ENCODE measurements at regions not wholly inside any gene's neighbourhood (a gene's known extent, or its start where the extent isn't known, plus 50 kb on each side); places are given as distances from the start of the nearest gene placed in this dataset.

DNA sequence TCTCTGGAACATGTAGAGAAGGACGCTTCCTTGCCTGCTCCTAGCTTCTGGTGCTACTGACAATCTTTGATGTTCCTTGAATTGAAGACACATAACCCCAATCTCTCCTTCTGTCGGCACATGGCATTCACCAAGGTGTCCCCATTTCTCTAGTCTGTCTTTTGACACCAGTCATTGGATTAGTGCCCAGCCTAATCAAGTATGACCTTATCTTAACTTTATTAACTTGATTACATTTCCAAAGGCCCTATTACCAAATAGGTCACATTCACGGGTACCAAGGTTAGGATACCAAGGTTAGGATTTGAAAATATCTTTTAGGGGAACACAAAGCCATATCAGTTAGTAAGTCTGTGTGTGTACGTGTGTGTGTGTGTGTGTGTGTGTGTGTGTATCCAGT, 377.9 kb downstream of the CMPK2 start:
- no peak for TF ChIP-seq RAD21 (IDR thresholded peaks at IDR 0.05; ENCODE audit: low read depth)
- TF ChIP-seq, protein P1, sequence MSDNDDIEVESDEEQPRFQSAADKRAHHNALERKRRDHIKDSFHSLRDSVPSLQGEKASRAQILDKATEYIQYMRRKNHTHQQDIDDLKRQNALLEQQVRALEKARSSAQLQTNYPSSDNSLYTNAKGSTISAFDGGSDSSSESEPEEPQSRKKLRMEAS (IDR thresholded peaks at IDR 0.05) = no peak
- TF ChIP-seq POLR2AphosphoS5 (IDR thresholded peaks at IDR 0.05; ENCODE audit: low read depth, low read length) = no peak
- TF ChIP-seq, protein P2, sequence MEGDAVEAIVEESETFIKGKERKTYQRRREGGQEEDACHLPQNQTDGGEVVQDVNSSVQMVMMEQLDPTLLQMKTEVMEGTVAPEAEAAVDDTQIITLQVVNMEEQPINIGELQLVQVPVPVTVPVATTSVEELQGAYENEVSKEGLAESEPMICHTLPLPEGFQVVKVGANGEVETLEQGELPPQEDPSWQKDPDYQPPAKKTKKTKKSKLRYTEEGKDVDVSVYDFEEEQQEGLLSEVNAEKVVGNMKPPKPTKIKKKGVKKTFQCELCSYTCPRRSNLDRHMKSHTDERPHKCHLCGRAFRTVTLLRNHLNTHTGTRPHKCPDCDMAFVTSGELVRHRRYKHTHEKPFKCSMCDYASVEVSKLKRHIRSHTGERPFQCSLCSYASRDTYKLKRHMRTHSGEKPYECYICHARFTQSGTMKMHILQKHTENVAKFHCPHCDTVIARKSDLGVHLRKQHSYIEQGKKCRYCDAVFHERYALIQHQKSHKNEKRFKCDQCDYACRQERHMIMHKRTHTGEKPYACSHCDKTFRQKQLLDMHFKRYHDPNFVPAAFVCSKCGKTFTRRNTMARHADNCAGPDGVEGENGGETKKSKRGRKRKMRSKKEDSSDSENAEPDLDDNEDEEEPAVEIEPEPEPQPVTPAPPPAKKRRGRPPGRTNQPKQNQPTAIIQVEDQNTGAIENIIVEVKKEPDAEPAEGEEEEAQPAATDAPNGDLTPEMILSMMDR (IDR thresholded peaks at IDR 0.05 in 2 of 3, conservative IDR thresholded peaks at IDR 0.05 in 1 of 3; ENCODE audit: borderline replicate concordance in 1 of 3, insufficient read depth in 1 of 3, low read depth in 2 of 3, low read length in 2 of 3) = no peak

All from HCT116 (cell line).